LoVo (cell line): ENCODE measurements at regions not wholly inside any gene's neighbourhood (a gene's known extent, or its start where the extent isn't known, plus 50 kb on each side); places are given as distances from the start of the nearest gene placed in this dataset.

Source experiments
- DNase-seq: peaks from one replicate; pipeline ENCODE4 v3.0.0-alpha.2; 2016; ENCODE audit warnings: low spot score

- peak; percentile 50 for DNase-seq
Observed at GRCh38 chr1:165073185-165074007, 283.1 kb downstream of the LMX1A start.

DNA sequence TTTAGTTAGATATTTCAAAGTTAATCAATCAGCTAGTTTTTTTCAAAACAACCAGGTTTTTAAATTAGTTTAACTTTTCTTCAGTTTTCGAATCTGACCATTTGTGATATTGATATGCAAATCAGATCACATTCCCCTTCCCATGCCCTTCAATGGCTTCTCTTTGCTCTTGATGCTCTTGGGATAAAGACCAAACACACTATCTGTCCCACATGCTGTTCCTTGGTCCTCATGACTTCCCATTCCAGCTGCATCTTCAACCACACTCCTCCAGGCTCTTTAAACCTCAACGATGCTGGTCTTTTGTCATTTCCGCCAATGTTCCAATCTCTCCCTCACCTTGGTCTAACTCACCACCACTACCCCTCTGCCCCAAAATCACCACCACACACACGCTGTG, 285.8 kb downstream of the LMX1A start:
- DNase-seq, result no peak

DNA sequence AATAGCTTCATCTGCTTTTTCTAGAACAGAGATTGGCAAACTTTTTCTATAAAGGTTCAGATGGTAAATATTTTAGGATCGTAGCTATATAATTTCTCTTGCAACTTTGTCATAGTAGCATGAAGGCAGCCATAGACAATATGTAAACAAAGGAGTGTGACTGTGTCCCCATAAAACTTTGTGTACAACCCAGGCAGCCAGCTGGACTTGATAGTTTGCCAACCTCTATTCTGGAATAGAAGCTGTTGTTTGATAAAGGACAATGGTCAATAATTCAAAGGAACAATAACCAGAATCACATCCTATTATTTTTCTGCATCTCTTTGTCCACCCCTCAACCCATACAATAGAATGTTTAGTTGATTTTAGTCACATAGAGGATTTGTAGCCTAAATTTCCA, 286.7 kb downstream of the LMX1A start:
- DNase-seq, result peak; percentile 10

DNA sequence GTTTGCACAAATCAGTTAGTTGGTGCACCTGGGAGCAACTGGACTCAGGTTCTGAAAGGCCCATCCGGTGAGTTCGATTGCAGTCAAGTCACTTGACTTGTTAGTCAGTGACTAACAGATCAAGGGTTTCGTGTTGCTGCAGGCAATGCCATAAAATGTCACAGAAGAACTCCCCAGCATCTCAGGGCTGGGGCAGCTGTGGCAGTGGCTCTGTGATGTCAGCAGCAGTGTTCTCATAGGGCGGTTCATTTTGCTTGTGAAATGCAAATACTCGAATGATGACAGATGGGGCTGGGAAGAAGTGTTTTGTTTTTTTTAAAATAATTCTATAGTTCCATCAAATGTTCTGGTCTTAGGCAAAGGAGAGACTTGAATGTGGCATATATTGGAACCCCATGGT, 287.8 kb downstream of the LMX1A start:
- no peak for DNase-seq

DNA sequence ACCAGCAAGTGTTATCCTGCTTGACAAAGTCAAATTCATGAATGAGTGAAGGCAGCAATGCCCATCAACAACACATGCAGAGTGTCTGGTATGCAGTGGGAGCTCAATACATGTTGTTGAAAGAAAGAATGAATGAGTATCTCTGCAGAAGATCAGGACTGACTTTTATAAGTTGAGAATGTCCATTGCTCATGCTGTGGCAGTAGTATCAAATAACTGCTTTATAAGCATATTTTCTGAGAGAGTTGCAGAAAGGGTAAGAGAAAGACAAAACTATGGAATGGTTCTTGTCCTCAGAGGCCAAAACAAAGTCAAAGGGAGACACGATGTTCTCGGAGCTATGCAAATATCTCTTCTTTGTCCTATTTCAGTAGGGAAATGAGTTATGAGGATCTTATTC, 288.7 kb downstream of the LMX1A start:
- no peak for DNase-seq

- no peak for DNase-seq
Observed at GRCh38 chr1:165063181-165063965, 293.1 kb downstream of the LMX1A start.

- DNase-seq, result no peak
Observed at GRCh38 chr1:165062346-165062745, 294.2 kb downstream of the LMX1A start.

DNA sequence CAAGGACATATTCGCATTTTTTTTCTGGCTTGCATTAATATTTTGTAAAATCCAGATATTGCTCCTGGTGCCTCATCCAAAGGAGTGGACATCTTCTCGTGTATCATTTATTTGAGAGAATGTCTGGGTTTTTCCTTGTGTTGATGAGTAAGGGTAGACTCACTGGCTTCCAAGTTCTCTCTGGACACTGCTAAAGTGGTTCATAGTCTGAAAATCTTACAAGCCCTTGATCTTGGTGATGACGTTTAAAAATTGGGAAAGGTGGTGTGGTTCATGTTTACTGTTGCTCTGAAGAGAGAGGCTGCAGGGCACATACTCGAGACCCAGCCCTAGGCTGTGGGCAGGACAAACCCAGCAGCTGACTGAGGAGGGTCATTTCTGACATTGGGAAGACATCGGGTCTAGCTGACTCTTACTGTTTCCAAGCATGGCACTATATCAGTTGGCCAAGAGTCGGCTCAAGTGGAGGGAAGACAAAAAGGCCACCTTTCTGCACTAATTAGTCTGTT, 296.2 kb downstream of the LMX1A start:
- no peak for DNase-seq

GRCh38 chr1:165057956-165058355, 298.6 kb downstream of the LMX1A start:
- no peak for DNase-seq

GRCh38 chr1:165056914-165057313, 299.6 kb downstream of the LMX1A start:
- DNase-seq, result no peak

- no peak for DNase-seq
Observed at GRCh38 chr1:165055581-165055980, 300.9 kb downstream of the LMX1A start.

DNA sequence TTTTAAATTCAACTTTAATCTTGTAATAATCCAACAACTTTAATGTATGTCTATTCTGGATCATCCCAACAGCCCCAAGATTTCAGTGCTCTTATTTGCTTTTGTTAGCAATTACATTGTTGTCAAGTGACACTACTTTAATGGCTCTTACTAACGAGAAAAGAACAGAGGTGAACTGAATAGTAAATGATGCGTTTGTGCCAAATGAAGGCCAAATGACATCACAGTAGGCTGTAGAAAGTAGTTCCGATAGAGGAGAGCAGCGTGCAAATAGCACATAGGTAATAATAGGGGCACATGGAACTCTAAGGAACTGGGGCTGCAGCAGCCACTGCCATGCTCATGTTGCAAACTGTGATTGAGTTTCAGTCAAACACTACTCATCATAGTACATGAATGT, 301.9 kb downstream of the LMX1A start:
- DNase-seq, result no peak

DNA sequence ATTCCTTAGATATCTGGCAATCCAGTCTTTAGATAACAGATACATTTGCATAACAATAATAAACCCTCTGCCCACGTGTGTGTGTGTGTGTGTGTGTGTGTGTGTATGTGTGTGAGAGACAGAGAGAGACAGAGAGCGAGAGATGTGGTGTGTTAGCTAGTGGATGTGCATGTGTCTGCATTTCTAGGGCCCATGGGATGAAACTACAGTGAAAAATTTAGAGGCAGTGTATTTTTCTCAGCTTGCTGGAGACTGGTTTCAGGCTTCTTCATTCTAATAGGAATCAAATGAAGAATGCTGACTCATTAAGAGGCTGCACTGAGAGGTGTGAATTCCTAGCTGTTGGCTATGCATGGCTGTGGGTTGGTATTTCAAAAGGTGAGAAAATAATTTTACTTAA, 303.2 kb downstream of the LMX1A start:
- DNase-seq, result no peak

DNA sequence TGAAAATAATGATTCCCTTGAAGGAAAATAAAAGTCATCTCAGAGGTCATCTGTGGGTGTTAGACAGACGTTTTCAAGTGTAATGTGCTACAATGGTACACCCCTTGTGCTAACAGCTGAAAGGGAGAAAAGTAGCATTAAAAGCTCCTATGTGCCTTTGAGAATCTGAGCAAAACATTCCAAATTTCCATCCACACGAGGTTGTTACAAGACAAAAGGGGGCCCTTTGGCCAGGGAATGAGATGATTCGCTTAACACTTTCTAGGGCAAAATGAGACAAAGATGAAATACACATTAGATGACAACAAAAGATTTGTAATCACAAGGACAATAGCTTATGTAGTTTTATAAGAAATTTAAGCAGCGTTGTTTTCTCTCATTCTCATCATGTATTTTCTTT, 303.6 kb downstream of the LMX1A start:
- DNase-seq, result no peak

GRCh38 chr1:165052431-165052830, 304.1 kb downstream of the LMX1A start:
- no peak for DNase-seq

DNA sequence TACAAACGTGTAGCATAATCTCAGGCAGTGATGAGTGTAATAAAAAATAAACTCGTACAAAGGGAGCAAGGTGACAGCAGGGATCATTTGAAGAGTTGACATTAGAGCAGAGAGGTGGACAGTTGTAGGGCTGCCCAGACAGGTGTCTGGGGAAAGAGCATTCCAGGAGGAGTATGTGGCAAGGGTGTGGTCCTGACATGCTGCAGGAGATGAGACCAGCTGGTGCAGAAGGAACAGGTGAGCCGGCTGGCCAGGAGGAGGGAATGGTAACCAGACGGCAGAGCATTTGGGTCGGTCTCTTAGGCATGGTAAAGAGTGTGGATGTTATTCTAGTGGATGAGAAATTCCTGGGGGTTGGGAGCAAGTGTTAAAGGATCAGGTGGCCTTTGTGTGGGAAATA, 306.3 kb downstream of the LMX1A start:
- peak; percentile 23 for DNase-seq

DNA sequence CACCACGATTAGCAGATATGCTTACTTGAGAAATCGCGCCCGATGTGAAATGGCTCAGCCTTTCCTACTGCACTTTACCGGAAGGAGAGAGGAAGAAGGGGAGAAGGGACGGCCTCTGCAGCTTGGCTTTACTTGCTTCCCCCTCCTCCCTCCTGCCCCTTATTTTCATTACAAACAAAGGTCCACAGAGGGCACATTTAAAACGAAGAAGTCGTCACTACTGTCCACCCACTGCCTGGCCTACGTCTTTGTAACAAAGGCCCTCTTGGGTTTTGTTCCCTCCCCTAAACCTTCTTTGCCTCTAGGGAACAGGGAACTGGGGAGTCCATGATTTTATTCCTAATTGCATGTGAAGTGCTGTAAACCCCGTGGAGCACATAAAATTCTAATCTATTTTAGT, 308.5 kb downstream of the LMX1A start:
- no peak for DNase-seq

DNA sequence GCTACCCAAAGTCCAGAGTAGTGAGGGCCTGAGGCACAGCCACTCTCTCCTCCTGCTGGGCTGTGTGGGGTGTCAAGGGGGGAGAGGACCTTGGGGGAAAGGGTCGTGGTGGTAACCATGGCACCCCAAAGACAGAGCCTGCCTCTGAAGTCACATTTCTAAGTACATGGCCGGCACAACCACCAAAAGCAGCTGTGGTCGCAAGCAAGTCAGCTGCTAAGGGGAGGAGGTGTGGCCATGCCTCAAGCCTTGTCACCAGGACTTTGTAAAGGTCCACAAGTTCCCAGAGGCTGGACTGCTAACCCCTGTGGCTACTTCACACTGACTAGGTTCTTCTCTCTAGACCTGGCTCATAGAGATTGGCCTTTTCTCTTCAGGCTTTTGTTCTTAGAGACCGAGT, 310.6 kb downstream of the LMX1A start:
- no peak for DNase-seq

GRCh38 chr1:165040641-165041040, 315.9 kb downstream of the LMX1A start:
- DNase-seq, result no peak

DNA sequence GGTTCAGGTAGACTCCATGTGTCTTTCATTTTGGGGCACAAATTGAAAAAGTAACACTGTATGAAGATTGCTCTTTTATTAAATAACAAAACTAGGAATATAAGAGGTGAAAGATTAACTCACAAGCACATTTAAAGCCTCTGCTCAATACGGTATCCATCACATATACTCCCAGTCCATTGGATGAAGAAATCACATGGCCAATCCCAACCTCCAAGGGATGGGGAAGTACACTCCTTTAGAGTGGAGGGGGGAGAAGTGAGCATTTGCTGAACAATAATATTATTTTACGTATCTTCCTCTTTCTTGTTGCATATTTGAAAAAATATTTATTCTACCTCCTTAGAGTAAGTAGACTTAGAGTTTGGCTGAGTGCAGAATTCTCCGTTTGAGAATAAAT, 316.5 kb downstream of the LMX1A start:
- no peak for DNase-seq

GRCh38 chr1:165036403-165036802, 320.1 kb downstream of the LMX1A start:
- no peak for DNase-seq

- no peak for DNase-seq
Observed at GRCh38 chr1:165034136-165034809, 322.2 kb downstream of the LMX1A start.

DNA sequence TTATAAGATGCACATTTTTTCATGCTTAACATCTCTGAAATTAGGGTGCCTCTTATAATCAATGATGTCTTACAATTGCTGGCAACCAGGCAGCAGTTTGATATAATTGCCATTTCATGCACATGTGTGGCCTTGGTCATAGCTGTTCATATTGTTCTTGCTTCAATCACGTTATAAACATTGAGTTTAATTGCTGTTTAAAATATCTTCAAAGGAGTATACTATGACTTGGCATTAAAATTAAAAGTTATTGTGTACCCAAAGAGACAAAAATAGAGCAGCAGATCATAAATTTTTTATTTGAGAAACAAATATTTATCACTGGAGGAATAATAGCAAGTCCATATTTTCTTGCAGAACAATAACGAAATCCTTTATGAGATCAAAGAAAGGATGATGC, 325.5 kb downstream of the LMX1A start:
- no peak for DNase-seq
